Astrocyte (in vitro differentiated cells and primary cell): ENCODE measurements at regions not wholly inside any gene's neighbourhood (a gene's known extent, or its start where the extent isn't known, plus 50 kb on each side); places are given as distances from the start of the nearest gene placed in this dataset.

Experiments used
- EZH2 ChIP-seq: IDR thresholded peaks from 2 replicates; pipeline ENCODE4 v1.6.1; 2012; ENCODE audit warnings: mild to moderate bottlenecking, low read length, inconsistent platforms; ENCODE audit not compliant: insufficient read depth
- TF ChIP-seq, protein P1 (sequence below): IDR thresholded peaks from 2 replicates; pipeline ENCODE4 v1.5.1; 2011; ENCODE audit warnings: low read depth, mild to moderate bottlenecking, inconsistent platforms, low read length, moderate library complexity; ENCODE audit not compliant: insufficient read depth

DNA sequence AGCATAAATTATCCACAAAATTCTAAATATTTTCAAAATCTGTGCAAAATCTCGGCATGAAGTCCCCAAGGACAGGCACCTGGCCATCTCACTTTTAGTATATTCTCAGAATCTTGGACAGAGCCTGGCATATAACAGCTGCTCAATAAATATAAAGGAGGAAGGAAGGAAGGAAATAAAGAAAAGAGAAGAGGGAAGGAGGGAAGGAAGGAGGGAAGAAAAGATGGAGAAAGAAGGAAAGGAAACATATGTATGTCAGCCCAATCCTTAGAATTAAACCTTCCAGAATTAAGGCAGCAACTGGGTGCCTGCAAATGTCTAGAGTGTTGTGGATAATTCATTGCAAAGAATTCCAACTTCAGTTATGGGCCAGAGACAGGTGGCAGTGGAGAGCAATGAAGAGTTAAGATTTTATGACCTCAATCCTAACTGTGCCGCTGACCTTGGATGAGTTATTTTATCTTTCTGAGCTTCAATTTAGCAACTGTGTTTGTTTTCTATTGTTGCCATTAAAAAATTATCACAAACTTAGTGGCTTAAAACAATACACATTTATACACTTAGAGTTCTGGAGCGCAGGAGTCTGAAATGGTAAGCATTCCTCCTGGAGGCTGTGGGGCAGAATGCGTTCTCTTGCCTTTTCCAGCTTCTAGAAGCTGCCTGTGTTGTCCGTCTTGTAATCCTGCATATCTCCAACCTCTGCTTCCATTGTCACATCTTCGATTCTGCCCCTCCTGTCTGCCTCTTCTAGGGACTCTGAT lies 200.9 kb upstream of the MSX2 start:
- TF ChIP-seq, protein P1, sequence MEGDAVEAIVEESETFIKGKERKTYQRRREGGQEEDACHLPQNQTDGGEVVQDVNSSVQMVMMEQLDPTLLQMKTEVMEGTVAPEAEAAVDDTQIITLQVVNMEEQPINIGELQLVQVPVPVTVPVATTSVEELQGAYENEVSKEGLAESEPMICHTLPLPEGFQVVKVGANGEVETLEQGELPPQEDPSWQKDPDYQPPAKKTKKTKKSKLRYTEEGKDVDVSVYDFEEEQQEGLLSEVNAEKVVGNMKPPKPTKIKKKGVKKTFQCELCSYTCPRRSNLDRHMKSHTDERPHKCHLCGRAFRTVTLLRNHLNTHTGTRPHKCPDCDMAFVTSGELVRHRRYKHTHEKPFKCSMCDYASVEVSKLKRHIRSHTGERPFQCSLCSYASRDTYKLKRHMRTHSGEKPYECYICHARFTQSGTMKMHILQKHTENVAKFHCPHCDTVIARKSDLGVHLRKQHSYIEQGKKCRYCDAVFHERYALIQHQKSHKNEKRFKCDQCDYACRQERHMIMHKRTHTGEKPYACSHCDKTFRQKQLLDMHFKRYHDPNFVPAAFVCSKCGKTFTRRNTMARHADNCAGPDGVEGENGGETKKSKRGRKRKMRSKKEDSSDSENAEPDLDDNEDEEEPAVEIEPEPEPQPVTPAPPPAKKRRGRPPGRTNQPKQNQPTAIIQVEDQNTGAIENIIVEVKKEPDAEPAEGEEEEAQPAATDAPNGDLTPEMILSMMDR: no peak
- TF ChIP-seq EZH2: no peak
